BJ (cell line): ENCODE measurements at regions not wholly inside any gene's neighbourhood (a gene's known extent, or its start where the extent isn't known, plus 50 kb on each side); places are given as distances from the start of the nearest gene placed in this dataset.

Experiments used
- CTCF ChIA-PET: fragments of 350-600 bp; formaldehyde crosslinking; extraction: SDS; loops from one replicate; lab custom pipeline; 2021; ENCODE audit warnings: antibody characterized with exemption, inconsistent platforms; lab: Yijun Ruan, JAX
- POLR2A ChIA-PET: fragments of 300-600 bp; sonication (Branson Sonifier 250); formaldehyde crosslinking; extraction: SDS; loops from one replicate; lab custom pipeline; 2021; ENCODE audit warnings: antibody characterized with exemption; lab: Charles Lee
- DNase-seq: peaks from one replicate; pipeline ENCODE4 v3.0.0-alpha.2; 2011; ENCODE audit warnings: low read depth
- H3K27me3 ChIP-seq: 2 replicates; pipeline ENCODE4 v1.6.0; 2011; ENCODE audit warnings: low read length; ENCODE audit not compliant: control insufficient read depth, insufficient read depth
- H3K36me3 ChIP-seq: 2 replicates; pipeline ENCODE4 v1.5.1; 2011; ENCODE audit warnings: low read length; ENCODE audit not compliant: control insufficient read depth, insufficient read depth
- H3K4me3 ChIP-seq: 2 replicates; pipeline ENCODE4 v1.5.1; 2011; ENCODE audit warnings: low read depth, mild to moderate bottlenecking, control low read depth, low read length
- TF ChIP-seq, protein P1 (sequence below): IDR thresholded peaks from 2 replicates; pipeline ENCODE4 v1.5.1; 2011; ENCODE audit warnings: low read depth, mild to moderate bottlenecking, control low read depth, inconsistent platforms, low read length, moderate library complexity; ENCODE audit not compliant: insufficient read depth

GRCh38 chr20:24117383-24117782 lies 128.8 kb upstream of the GGTLC1 start:
- POLR2A ChIA-PET = no interaction called here
- CTCF ChIA-PET = interaction anchor here (1.4 kb wide), 1 partner anchor 15 kb away, joined by 3 read pairs; no protein-coding TSS in a partner anchor
- TF ChIP-seq, protein P1, sequence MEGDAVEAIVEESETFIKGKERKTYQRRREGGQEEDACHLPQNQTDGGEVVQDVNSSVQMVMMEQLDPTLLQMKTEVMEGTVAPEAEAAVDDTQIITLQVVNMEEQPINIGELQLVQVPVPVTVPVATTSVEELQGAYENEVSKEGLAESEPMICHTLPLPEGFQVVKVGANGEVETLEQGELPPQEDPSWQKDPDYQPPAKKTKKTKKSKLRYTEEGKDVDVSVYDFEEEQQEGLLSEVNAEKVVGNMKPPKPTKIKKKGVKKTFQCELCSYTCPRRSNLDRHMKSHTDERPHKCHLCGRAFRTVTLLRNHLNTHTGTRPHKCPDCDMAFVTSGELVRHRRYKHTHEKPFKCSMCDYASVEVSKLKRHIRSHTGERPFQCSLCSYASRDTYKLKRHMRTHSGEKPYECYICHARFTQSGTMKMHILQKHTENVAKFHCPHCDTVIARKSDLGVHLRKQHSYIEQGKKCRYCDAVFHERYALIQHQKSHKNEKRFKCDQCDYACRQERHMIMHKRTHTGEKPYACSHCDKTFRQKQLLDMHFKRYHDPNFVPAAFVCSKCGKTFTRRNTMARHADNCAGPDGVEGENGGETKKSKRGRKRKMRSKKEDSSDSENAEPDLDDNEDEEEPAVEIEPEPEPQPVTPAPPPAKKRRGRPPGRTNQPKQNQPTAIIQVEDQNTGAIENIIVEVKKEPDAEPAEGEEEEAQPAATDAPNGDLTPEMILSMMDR = no peak
- Histone ChIP-seq H3K36me3 (no peaks in the 10 kb centered on the region), H3K4me3 (no peak overlapping the region), H3K27me3 (peaks cover 3% of the 10 kb centered on the region; the same call in 1 of the 2 replicates)
- no peak for DNase-seq

DNA sequence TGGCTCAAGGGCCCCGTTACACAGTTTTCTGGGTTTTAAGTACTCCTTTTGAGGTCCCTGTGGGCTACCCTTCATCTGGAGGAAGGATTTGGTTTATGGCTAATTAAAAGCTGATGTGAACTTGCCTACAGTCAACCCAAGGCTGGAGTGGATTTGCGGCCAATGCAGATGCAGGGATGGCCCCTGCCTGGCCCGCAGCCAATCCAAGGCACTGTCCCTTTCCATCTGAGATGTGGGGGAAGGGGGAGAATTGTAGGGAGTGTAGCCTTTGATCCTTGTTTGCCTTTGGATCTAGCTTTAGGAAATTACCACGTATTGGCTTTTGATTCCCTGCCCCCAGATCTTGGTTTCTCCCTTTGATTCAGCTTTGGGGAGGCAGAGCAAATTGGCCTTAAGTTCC lies 128.0 kb upstream of the GGTLC1 start:
- DNase-seq = no peak
- H3K4me3 ChIP-seq = no peak overlapping the region
- TF ChIP-seq, protein P1 = no peak
- POLR2A ChIA-PET = no interaction called here
- CTCF ChIA-PET = no interaction called here
- no peaks in the 10 kb centered on the region for H3K36me3 ChIP-seq
- H3K27me3 ChIP-seq = peaks cover 3% of the 10 kb centered on the region; the same call in 1 of the 2 replicates

DNA sequence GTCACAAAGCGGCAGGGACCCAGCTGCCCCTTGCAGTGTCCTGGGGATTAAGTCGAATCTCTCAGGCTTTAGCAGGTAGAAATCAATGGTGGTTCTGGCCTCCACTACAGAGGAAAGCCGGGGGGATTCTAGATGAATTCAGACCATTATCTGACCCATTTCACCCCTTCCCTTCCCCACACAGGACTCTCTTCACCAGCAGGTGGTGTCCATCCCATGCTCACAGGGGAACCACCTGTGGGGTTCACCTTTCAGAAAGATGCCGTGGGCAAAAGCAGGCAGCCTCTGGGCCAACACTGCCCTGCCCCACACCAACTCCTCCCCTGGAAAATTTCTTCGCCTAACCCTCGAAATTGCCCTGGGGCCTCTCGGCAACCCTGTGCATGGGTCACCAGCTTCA lies 123.8 kb upstream of the GGTLC1 start:
- no peak for DNase-seq
- TF ChIP-seq, protein P1 = no peak
- no peaks in the 10 kb centered on the region for H3K36me3 ChIP-seq
- H3K27me3 ChIP-seq = peaks cover 3% of the 10 kb centered on the region; the same call in 1 of the 2 replicates
- ChIA-PET POLR2A (no interaction called here), CTCF (interaction anchor here (1.4 kb wide), 1 partner anchor 12 kb away, joined by 3 read pairs; no protein-coding TSS in a partner anchor)
- H3K4me3 ChIP-seq = no peak overlapping the region

DNA sequence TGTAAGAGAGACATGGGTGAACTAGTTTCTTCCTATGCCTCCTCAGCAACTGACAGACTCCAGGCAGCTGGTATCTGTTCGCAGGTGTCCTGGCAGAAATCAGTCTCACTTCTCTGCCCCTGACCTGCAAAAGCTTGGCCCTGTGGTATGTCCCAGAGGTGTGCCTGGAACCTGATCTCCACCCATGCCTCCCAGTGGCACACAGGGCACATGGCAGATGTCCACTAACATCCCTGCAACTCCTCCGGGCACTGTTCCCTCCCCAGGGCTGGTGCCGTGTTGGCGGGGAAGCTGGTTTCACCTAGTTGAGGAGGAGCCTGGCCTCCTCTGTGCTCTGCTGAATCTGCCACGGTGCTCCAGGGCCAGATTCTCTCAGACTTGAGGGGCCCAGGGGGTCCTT lies 123.3 kb upstream of the GGTLC1 start:
- POLR2A ChIA-PET = no interaction called here
- CTCF ChIA-PET = interaction anchor here (1.4 to 1.7 kb wide), 2 partner anchors 10 to 12 kb away, joined by 3 to 4 read pairs; no protein-coding TSS in a partner anchor
- TF ChIP-seq, protein P1 = no peak
- Histone ChIP-seq H3K4me3 (no peak overlapping the region), H3K27me3 (peaks cover 3% of the 10 kb centered on the region; the same call in 1 of the 2 replicates), H3K36me3 (no peaks in the 10 kb centered on the region)
- no peak for DNase-seq

DNA sequence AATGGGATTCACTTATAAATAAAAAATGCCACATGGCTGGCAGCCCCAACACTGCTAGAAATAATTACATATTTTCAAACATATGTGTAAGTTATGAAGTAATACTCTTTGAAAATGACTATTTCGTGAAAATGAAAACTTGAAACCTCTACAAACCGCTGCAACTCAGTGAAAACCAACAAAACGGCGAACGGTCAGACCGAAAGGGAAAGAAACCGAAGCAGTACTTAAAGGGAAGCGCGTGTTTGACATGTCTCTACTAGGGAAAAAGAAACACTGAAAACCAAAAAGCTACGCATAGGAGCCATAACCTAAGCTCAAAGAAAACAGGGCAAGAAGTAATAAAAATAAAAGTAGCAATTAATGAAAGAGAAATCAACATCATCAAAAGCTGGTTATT lies 121.0 kb upstream of the GGTLC1 start:
- no peak overlapping the region for H3K4me3 ChIP-seq
- ChIA-PET CTCF (no interaction called here), POLR2A (no interaction called here)
- H3K27me3 ChIP-seq = peaks cover 3% of the 10 kb centered on the region; the same call in 1 of the 2 replicates
- no peak for DNase-seq
- TF ChIP-seq, protein P1 = no peak
- no peaks in the 10 kb centered on the region for H3K36me3 ChIP-seq
